Ishikawa (cell line): ENCODE measurements at regions not wholly inside any gene's neighbourhood (a gene's known extent, or its start where the extent isn't known, plus 50 kb on each side); places are given as distances from the start of the nearest gene placed in this dataset.

Experiments used
- CEBPB ChIP-seq: IDR thresholded peaks from 2 replicates; pipeline ENCODE4 v1.6.1; 2012
- CREB1 ChIP-seq: IDR thresholded peaks from 2 replicates; pipeline ENCODE4 v1.6.1; 2012; ENCODE audit warnings: low read depth
- EGR1 ChIP-seq: IDR thresholded peaks from 2 replicates; pipeline ENCODE4 v1.6.1; 2012
- EP300 ChIP-seq: IDR thresholded peaks from 2 replicates; pipeline ENCODE4 v1.6.1; 2012; ENCODE audit warnings: borderline replicate concordance
- FOXM1 ChIP-seq: IDR thresholded peaks from 2 replicates; pipeline ENCODE4 v1.6.1; 2012; ENCODE audit warnings: low read depth, borderline replicate concordance
- MAX ChIP-seq: IDR thresholded peaks from 2 replicates; pipeline ENCODE4 v1.6.1; 2012
- NFIC ChIP-seq: IDR thresholded peaks from 2 replicates; pipeline ENCODE4 v1.6.1; 2012
- RAD21 ChIP-seq: IDR thresholded peaks from 2 replicates; pipeline ENCODE4 v1.6.1; 2012; ENCODE audit warnings: low read depth
- REST ChIP-seq: IDR thresholded peaks from 2 replicates; pipeline ENCODE4 v1.6.1; 2012; ENCODE audit warnings: low read depth, mild to moderate bottlenecking
- TAF1 ChIP-seq: IDR thresholded peaks from 2 replicates; pipeline ENCODE4 v1.6.1; 2012; ENCODE audit warnings: low read depth, mild to moderate bottlenecking
- TCF12 ChIP-seq: IDR thresholded peaks from 2 replicates; pipeline ENCODE4 v1.6.1; 2012; ENCODE audit warnings: low read depth
- TEAD4 ChIP-seq: IDR thresholded peaks from 2 replicates; pipeline ENCODE4 v1.6.1; 2012
- USF1 ChIP-seq: IDR thresholded peaks from 2 replicates; pipeline ENCODE4 v1.6.1; 2012
- YY1 ChIP-seq: IDR thresholded peaks from 2 replicates; pipeline ENCODE4 v1.6.1; 2012; ENCODE audit warnings: low read depth
- ZBTB7A ChIP-seq: IDR thresholded peaks from 2 replicates; pipeline ENCODE4 v1.6.1; 2012; ENCODE audit warnings: low read depth

DNA sequence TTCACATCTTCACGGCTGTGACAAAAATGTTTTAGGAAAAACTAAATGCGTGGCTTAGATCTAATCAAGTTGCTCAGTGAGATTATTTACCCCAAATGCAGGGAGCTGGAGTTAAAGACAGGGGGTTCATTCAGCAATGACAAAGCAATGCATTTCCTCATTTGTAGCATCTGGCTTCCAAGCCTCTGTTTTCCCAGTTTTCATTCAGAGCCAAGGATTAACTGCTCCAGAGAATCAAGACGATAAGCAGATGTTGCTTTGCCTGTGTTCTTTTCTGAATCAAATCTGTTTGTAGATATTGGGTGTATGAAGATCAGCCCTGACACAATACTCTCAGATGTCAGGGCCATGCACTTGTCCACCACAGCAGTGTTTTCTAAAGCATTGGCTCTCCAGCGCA lies 147.4 kb upstream of the SIX2 start:
- TF ChIP-seq TEAD4: no peak
- no peak for TF ChIP-seq USF1
- no peak for TF ChIP-seq RAD21
- no peak for TF ChIP-seq CREB1
- no peak for TF ChIP-seq FOXM1
- TF ChIP-seq YY1: no peak
- no peak for TF ChIP-seq TAF1
- no peak for TF ChIP-seq ZBTB7A
- TF ChIP-seq TCF12: no peak
- no peak for TF ChIP-seq CEBPB
- TF ChIP-seq EGR1: no peak
- TF ChIP-seq EP300: no peak
- TF ChIP-seq NFIC: no peak
- no peak for TF ChIP-seq REST

- TF ChIP-seq TCF12: no peak
These were observed 145.4 kb upstream of the SIX2 start for GRCh38 chr2:45154606-45155155.

DNA sequence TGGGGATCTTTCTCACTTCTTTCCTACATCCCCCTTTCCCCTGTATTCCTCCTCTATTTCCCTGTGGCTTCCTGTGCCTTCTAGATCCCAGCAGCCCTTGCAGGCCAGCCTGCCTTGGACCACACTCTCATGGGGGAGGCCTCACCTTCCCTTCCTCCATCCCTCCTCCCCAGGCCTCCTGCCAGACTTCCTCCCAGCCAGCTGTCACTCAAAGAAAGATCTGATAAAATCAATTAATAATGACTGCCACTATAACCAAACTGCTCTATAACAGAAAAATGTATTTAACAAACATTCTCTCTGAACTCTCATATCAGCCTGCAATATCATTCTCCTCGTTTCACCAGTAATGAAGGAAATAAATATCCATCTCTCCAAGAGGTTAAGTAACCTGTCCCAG lies 144.9 kb upstream of the SIX2 start:
- TF ChIP-seq NFIC (no peak), EP300 (no peak), ZBTB7A (no peak), FOXM1 (no peak), TAF1 (no peak), TCF12 (no peak), TEAD4 (no peak), MAX (no peak), RAD21 (no peak), YY1 (no peak), CREB1 (no peak), EGR1 (no peak), REST (no peak), USF1 (no peak)

DNA sequence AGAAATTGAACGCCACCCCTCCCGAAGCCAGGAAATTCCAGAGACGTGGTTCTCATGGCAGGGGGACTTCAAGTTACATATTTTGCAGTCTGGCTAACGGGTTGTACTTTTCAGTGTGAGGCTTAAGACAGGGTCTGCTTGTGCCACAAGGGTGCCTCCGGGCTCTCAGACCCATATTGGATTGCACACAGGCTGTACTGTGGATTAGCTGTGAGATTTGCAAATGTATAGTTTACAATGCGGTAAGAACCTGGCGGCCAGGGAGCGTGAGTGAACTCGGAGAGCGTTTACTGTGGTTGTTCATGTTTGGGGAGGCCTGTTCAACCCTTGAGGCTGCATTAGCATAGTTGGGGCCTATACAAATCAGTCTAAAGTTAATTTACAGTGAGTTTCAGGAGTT lies 143.9 kb upstream of the SIX2 start:
- TF ChIP-seq USF1: no peak
- TF ChIP-seq MAX: no peak
- no peak for TF ChIP-seq NFIC
- TF ChIP-seq EGR1: no peak
- TF ChIP-seq RAD21: no peak
- TF ChIP-seq FOXM1: no peak
- no peak for TF ChIP-seq CREB1
- TF ChIP-seq ZBTB7A: no peak
- TF ChIP-seq REST: no peak
- TF ChIP-seq TEAD4: no peak
- TF ChIP-seq EP300: no peak
- no peak for TF ChIP-seq CEBPB
- TF ChIP-seq TAF1: no peak
- TF ChIP-seq TCF12: no peak
